ENCODE measurements at regions not wholly inside any gene's neighbourhood (a gene's known extent, or its start where the extent isn't known, plus 50 kb on each side); places are given as distances from the start of the nearest gene placed in this dataset.
"Not testable (repeated sequence)": the region's sequence is repeated elsewhere in the genome, so short reads cannot be mapped to it uniquely, and the experiment has no call there.

DNA sequence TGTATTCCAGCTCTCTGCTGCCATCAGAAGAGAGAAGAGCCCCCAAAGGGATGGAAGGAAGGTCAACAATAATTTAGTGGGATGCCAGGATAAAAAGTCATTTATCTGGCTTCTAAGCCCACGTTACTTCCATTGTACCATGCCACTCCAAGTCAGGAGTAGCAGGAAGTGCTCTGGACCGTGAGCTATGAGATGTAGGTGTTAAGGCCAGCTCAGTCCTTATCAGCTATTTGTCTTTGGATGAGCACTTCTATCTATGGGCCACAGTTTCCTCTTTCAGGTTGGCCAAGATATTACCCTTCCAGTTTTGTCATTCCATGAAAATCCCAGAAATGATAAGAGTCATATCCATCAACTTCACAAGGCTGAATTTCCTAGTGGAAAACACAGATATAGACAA, 119.4 kb upstream of the CACUL1 start:
- Histone ChIP-seq H3K27ac (no peak overlapping the region), H3K4me3 (no peak overlapping the region), H3K27me3 (no peaks in the 10 kb centered on the region), H2AFZ (replicated peaks) (no peak overlapping the region), H3K9ac (no peak overlapping the region), H3K79me2 (ENCODE audit: low read depth) (no peaks in the 10 kb centered on the region), H3K4me1 (no peaks in the 10 kb centered on the region), H3K9me3 (ENCODE audit: low read depth) (no peaks in the 10 kb centered on the region), H3F3A (ENCODE audit: low read depth) (no peaks in the 10 kb centered on the region), H3K4me2 (no peak overlapping the region), H3K36me3 (no peaks in the 10 kb centered on the region), H4K20me1 (ENCODE audit: low read depth) (no peaks in the 10 kb centered on the region)
- Mint-ChIP-seq H3K36me3 (no peaks in the 10 kb centered on the region), H3K27me3 (ENCODE audit: insufficient read depth, low read depth) (no peaks in the 10 kb centered on the region), H3K9me3 (peaks cover 4% of the 10 kb centered on the region), H3K4me1 (peaks cover 18% of the 10 kb centered on the region), H3K4me3 (no peak overlapping the region), H3K27ac (no peak overlapping the region)
- TF ChIP-seq EZH2 (IDR thresholded peaks at IDR 0.05): no peak
- DNase-seq (ENCODE audit: low spot score): no peak

GRCh38 chr10:118875087-118875486, 120.3 kb upstream of the CACUL1 start:
- H3K79me2 ChIP-seq (ENCODE audit: low read depth): no peaks in the 10 kb centered on the region
- no peak overlapping the region for H3K27ac ChIP-seq
- peaks cover 4% of the 10 kb centered on the region for H3K9me3 Mint-ChIP-seq
- no peak overlapping the region for H3K4me2 ChIP-seq
- H3K36me3 Mint-ChIP-seq: no peaks in the 10 kb centered on the region
- DNase-seq (ENCODE audit: low spot score): no peak
- H3K4me3 Mint-ChIP-seq: no peak overlapping the region
- H4K20me1 ChIP-seq (ENCODE audit: low read depth): no peaks in the 10 kb centered on the region
- H3F3A ChIP-seq (ENCODE audit: low read depth): no peaks in the 10 kb centered on the region
- H3K4me3 ChIP-seq: no peak overlapping the region
- no peaks in the 10 kb centered on the region for H3K4me1 ChIP-seq
- no peaks in the 10 kb centered on the region for H3K27me3 Mint-ChIP-seq (ENCODE audit: insufficient read depth, low read depth)
- peaks cover 16% of the 10 kb centered on the region for H3K4me1 Mint-ChIP-seq
- no peaks in the 10 kb centered on the region for H3K9me3 ChIP-seq (ENCODE audit: low read depth)
- H3K27ac Mint-ChIP-seq: no peak overlapping the region
- H2AFZ ChIP-seq (replicated peaks): no peak overlapping the region
- H3K36me3 ChIP-seq: no peaks in the 10 kb centered on the region
- H3K9ac ChIP-seq: no peak overlapping the region
- H3K27me3 ChIP-seq: no peaks in the 10 kb centered on the region
- TF ChIP-seq EZH2 (IDR thresholded peaks at IDR 0.05): no peak
- TF ChIP-seq, protein P1, sequence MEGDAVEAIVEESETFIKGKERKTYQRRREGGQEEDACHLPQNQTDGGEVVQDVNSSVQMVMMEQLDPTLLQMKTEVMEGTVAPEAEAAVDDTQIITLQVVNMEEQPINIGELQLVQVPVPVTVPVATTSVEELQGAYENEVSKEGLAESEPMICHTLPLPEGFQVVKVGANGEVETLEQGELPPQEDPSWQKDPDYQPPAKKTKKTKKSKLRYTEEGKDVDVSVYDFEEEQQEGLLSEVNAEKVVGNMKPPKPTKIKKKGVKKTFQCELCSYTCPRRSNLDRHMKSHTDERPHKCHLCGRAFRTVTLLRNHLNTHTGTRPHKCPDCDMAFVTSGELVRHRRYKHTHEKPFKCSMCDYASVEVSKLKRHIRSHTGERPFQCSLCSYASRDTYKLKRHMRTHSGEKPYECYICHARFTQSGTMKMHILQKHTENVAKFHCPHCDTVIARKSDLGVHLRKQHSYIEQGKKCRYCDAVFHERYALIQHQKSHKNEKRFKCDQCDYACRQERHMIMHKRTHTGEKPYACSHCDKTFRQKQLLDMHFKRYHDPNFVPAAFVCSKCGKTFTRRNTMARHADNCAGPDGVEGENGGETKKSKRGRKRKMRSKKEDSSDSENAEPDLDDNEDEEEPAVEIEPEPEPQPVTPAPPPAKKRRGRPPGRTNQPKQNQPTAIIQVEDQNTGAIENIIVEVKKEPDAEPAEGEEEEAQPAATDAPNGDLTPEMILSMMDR (IDR thresholded peaks at IDR 0.05): no peak
- no peak for TF ChIP-seq EZH2phosphoT487 (IDR thresholded peaks at IDR 0.05)

- no peaks in the 10 kb centered on the region for H3K27me3 ChIP-seq
- TF ChIP-seq, protein P1 (IDR thresholded peaks at IDR 0.05): no peak
- TF ChIP-seq EZH2 (IDR thresholded peaks at IDR 0.05): no peak
- no peak for TF ChIP-seq EZH2phosphoT487 (IDR thresholded peaks at IDR 0.05)
- no peak overlapping the region for H3K4me2 ChIP-seq
- H3K79me2 ChIP-seq (ENCODE audit: low read depth): no peaks in the 10 kb centered on the region
- H3K4me3 ChIP-seq: no peak overlapping the region
- H3K36me3 ChIP-seq: no peaks in the 10 kb centered on the region
- Mint-ChIP-seq H3K9me3 (peaks cover 4% of the 10 kb centered on the region), H3K27ac (no peak overlapping the region), H3K4me3 (no peak overlapping the region), H3K27me3 (ENCODE audit: insufficient read depth, low read depth) (no peaks in the 10 kb centered on the region), H3K4me1 (no peaks in the 10 kb centered on the region), H3K36me3 (no peaks in the 10 kb centered on the region)
- H3K27ac ChIP-seq: no peak overlapping the region
- no peaks in the 10 kb centered on the region for H3K4me1 ChIP-seq
- H3F3A ChIP-seq (ENCODE audit: low read depth): no peaks in the 10 kb centered on the region
- H2AFZ ChIP-seq (replicated peaks): no peak overlapping the region
- H4K20me1 ChIP-seq (ENCODE audit: low read depth): no peaks in the 10 kb centered on the region
- no peaks in the 10 kb centered on the region for H3K9me3 ChIP-seq (ENCODE audit: low read depth)
- no peak for DNase-seq (ENCODE audit: low spot score)
- no peak overlapping the region for H3K9ac ChIP-seq
Observed at GRCh38 chr10:118882741-118883140, 128.0 kb upstream of the CACUL1 start.

GRCh38 chr10:118892255-118892654, 137.3 kb upstream of the NANOS1 start:
- H3K27me3 Mint-ChIP-seq (ENCODE audit: insufficient read depth, low read depth): peaks cover 4% of the 10 kb centered on the region
- H2AFZ ChIP-seq (replicated peaks): no peak overlapping the region
- H3K9me3 Mint-ChIP-seq: peaks cover 8% of the 10 kb centered on the region
- TF ChIP-seq, protein P1 (IDR thresholded peaks at IDR 0.05): no peak
- TF ChIP-seq EZH2 (IDR thresholded peaks at IDR 0.05) (no peak), EZH2phosphoT487 (IDR thresholded peaks at IDR 0.05) (no peak)
- H3K4me1 Mint-ChIP-seq: no peaks in the 10 kb centered on the region
- H3K36me3 ChIP-seq: no peaks in the 10 kb centered on the region
- H3K4me3 ChIP-seq: no peak overlapping the region
- no peak overlapping the region for H3K9ac ChIP-seq
- no peaks in the 10 kb centered on the region for H3K79me2 ChIP-seq (ENCODE audit: low read depth)
- no peaks in the 10 kb centered on the region for H3K27me3 ChIP-seq
- H3K27ac ChIP-seq: no peak overlapping the region
- no peaks in the 10 kb centered on the region for H3K36me3 Mint-ChIP-seq
- H3K4me1 ChIP-seq: no peaks in the 10 kb centered on the region
- H3K9me3 ChIP-seq (ENCODE audit: low read depth): no peaks in the 10 kb centered on the region
- H3F3A ChIP-seq (ENCODE audit: low read depth): no peaks in the 10 kb centered on the region
- H3K4me2 ChIP-seq: no peak overlapping the region
- no peaks in the 10 kb centered on the region for H4K20me1 ChIP-seq (ENCODE audit: low read depth)
- no peak overlapping the region for H3K27ac Mint-ChIP-seq
- no peak overlapping the region for H3K4me3 Mint-ChIP-seq
- DNase-seq (ENCODE audit: low spot score): no peak

GRCh38 chr10:118894891-118895290, 134.6 kb upstream of the NANOS1 start:
- H3K4me2 ChIP-seq; H3K9me3 ChIP-seq (ENCODE audit: low read depth); H3K27ac Mint-ChIP-seq; H3K4me1 Mint-ChIP-seq; H3K9ac ChIP-seq; DNase-seq (ENCODE audit: low spot score); H3K4me3 ChIP-seq; H3K4me1 ChIP-seq; H3K27me3 Mint-ChIP-seq (ENCODE audit: insufficient read depth, low read depth); H3K27ac ChIP-seq; H3K4me3 Mint-ChIP-seq; H3F3A ChIP-seq (ENCODE audit: low read depth); H3K9me3 Mint-ChIP-seq; H3K79me2 ChIP-seq (ENCODE audit: low read depth); H2AFZ ChIP-seq (replicated peaks); H4K20me1 ChIP-seq (ENCODE audit: low read depth); H3K36me3 ChIP-seq; H3K36me3 Mint-ChIP-seq; H3K27me3 ChIP-seq: not testable (repeated sequence)
